ENCODE measurements at regions not wholly inside any gene's neighbourhood (a gene's known extent, or its start where the extent isn't known, plus 50 kb on each side); places are given as distances from the start of the nearest gene placed in this dataset.

DNA sequence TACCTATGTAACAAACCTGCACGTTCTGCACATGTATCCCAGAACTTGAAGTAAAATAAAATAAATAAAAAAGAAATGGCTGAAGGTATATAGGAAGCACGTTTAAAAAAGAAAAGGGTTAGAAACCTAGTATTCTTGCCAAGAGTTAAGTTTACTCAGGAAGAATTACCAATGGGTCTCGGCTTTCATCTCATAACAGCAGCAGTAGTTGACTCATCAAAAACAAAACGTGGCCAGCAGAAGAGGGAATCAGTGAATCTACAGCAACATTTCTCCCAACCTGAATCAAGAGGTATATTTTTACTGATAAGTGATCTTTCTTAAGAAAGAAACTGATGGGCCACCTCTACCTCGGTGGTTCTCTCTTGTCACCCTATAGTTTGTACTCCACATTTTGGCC is 340.3 kb downstream of the BRINP2 start:
- H3K27ac ChIP-seq (ENCODE audit: low read length), result no peak overlapping the region
- H3K4me2 ChIP-seq (ENCODE audit: low read length), result no peak overlapping the region
- H3K36me3 ChIP-seq (ENCODE audit: insufficient read depth, low read length), result no peaks in the 10 kb centered on the region
- H3K9me3 ChIP-seq (ENCODE audit: low read length), result no peaks in the 10 kb centered on the region
- TF ChIP-seq EZH2 (IDR thresholded peaks at IDR 0.05; ENCODE audit: borderline replicate concordance, insufficient read depth, low read length, poor library complexity, severe bottlenecking) (no peak), SMC3 (conservative IDR thresholded peaks at IDR 0.05; ENCODE audit: poor library complexity) (no peak), MXI1 (conservative IDR thresholded peaks at IDR 0.05; ENCODE audit: poor library complexity, severe bottlenecking) (no peak), RAD21 (conservative IDR thresholded peaks at IDR 0.05) (no peak), TAF1 (IDR thresholded peaks at IDR 0.05; ENCODE audit: low read depth) (no peak), POLR2AphosphoS5 (IDR thresholded peaks at IDR 0.05) (no peak), EP300 (conservative IDR thresholded peaks at IDR 0.05; ENCODE audit: poor library complexity, severe bottlenecking) (no peak)
- TF ChIP-seq, protein P1, sequence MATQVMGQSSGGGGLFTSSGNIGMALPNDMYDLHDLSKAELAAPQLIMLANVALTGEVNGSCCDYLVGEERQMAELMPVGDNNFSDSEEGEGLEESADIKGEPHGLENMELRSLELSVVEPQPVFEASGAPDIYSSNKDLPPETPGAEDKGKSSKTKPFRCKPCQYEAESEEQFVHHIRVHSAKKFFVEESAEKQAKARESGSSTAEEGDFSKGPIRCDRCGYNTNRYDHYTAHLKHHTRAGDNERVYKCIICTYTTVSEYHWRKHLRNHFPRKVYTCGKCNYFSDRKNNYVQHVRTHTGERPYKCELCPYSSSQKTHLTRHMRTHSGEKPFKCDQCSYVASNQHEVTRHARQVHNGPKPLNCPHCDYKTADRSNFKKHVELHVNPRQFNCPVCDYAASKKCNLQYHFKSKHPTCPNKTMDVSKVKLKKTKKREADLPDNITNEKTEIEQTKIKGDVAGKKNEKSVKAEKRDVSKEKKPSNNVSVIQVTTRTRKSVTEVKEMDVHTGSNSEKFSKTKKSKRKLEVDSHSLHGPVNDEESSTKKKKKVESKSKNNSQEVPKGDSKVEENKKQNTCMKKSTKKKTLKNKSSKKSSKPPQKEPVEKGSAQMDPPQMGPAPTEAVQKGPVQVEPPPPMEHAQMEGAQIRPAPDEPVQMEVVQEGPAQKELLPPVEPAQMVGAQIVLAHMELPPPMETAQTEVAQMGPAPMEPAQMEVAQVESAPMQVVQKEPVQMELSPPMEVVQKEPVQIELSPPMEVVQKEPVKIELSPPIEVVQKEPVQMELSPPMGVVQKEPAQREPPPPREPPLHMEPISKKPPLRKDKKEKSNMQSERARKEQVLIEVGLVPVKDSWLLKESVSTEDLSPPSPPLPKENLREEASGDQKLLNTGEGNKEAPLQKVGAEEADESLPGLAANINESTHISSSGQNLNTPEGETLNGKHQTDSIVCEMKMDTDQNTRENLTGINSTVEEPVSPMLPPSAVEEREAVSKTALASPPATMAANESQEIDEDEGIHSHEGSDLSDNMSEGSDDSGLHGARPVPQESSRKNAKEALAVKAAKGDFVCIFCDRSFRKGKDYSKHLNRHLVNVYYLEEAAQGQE (IDR thresholded peaks at IDR 0.05; ENCODE audit: borderline replicate concordance), result no peak
- TF ChIP-seq, protein P2, sequence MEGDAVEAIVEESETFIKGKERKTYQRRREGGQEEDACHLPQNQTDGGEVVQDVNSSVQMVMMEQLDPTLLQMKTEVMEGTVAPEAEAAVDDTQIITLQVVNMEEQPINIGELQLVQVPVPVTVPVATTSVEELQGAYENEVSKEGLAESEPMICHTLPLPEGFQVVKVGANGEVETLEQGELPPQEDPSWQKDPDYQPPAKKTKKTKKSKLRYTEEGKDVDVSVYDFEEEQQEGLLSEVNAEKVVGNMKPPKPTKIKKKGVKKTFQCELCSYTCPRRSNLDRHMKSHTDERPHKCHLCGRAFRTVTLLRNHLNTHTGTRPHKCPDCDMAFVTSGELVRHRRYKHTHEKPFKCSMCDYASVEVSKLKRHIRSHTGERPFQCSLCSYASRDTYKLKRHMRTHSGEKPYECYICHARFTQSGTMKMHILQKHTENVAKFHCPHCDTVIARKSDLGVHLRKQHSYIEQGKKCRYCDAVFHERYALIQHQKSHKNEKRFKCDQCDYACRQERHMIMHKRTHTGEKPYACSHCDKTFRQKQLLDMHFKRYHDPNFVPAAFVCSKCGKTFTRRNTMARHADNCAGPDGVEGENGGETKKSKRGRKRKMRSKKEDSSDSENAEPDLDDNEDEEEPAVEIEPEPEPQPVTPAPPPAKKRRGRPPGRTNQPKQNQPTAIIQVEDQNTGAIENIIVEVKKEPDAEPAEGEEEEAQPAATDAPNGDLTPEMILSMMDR (IDR thresholded peaks at IDR 0.05; ENCODE audit: poor library complexity, severe bottlenecking), result no peak
- no peaks in the 10 kb centered on the region for H3K27me3 ChIP-seq (ENCODE audit: insufficient read depth, low read depth, low read length)
- no peaks in the 10 kb centered on the region for H4K20me1 ChIP-seq (ENCODE audit: insufficient read depth)
- no peak overlapping the region for H3K4me3 ChIP-seq (ENCODE audit: low read length)
- H3K9me2 ChIP-seq (ENCODE audit: insufficient read depth, low read length), result no peaks in the 10 kb centered on the region
- no peak overlapping the region for H3K9ac ChIP-seq (ENCODE audit: low read length)
- H3F3A ChIP-seq (ENCODE audit: insufficient read depth, low read length, poor library complexity, severe bottlenecking), result no peaks in the 10 kb centered on the region
- H2AFZ ChIP-seq (ENCODE audit: low read depth, low read length), result no peak overlapping the region
- H3K79me2 ChIP-seq (replicated peaks; ENCODE audit: insufficient read depth, low read length), result no peaks in the 10 kb centered on the region

DNA sequence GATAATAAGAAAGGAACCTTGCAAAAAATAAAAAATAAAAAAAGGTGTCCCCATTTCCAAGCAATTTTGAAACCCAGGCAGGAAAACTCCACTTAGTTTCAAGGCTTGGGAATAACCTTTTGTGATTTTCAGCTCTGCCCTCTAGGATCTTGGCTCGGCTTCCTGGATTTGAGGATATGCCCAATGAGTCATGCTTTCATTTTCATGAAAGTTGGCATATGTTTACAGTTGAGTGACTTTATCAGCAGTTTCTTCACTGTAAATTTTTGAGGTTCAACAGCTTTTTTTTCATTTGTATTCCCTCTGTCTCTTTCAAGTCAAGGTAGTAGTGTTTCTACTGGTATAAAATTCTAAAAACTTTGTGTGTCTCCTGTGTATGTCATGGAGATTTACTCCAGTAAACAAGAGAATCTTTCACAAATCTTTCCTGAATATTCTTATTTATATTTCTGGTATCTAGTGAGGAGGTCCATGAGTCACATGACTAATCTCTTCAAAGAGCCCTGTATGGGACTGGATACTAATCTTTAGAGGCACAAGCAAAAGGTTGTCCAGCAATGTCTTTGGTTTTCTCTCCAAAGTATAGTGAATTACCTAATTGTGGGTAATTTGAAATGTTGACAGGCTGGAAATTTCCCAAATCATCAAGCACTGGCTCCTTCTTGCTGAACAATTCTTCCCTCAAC is 335.3 kb downstream of the BRINP2 start:
- Histone ChIP-seq H3K27ac (ENCODE audit: low read length) (no peak overlapping the region), H3K79me2 (replicated peaks; ENCODE audit: insufficient read depth, low read length) (no peaks in the 10 kb centered on the region), H3K9ac (ENCODE audit: low read length) (no peak overlapping the region), H3K4me2 (ENCODE audit: low read length) (no peak overlapping the region), H3F3A (ENCODE audit: insufficient read depth, low read length, poor library complexity, severe bottlenecking) (no peaks in the 10 kb centered on the region), H3K4me3 (ENCODE audit: low read length) (no peak overlapping the region), H3K9me2 (ENCODE audit: insufficient read depth, low read length) (no peaks in the 10 kb centered on the region), H4K20me1 (ENCODE audit: insufficient read depth) (no peaks in the 10 kb centered on the region), H3K27me3 (ENCODE audit: insufficient read depth, low read depth, low read length) (no peaks in the 10 kb centered on the region), H3K9me3 (ENCODE audit: low read length) (no peaks in the 10 kb centered on the region), H3K36me3 (ENCODE audit: insufficient read depth, low read length) (no peaks in the 10 kb centered on the region), H2AFZ (ENCODE audit: low read depth, low read length) (no peak overlapping the region)
- TF ChIP-seq EZH2 (IDR thresholded peaks at IDR 0.05; ENCODE audit: borderline replicate concordance, insufficient read depth, low read length, poor library complexity, severe bottlenecking), result no peak
- no peak for TF ChIP-seq SMC3 (conservative IDR thresholded peaks at IDR 0.05; ENCODE audit: poor library complexity)
